HEK293 (cell line): ENCODE measurements at regions not wholly inside any gene's neighbourhood (a gene's known extent, or its start where the extent isn't known, plus 50 kb on each side); places are given as distances from the start of the nearest gene placed in this dataset.
"Not testable (repeated sequence)": the region's sequence is repeated elsewhere in the genome, so short reads cannot be mapped to it uniquely, and the experiment has no call there.

Source experiments
- CTCF ChIA-PET: fragments of 350-600 bp; formaldehyde crosslinking; extraction: SDS; loops from one replicate; lab custom pipeline; 2021; ENCODE audit warnings: antibody characterized with exemption; lab: Yijun Ruan, JAX
- POLR2A ChIA-PET: fragments of 300-600 bp; formaldehyde crosslinking; extraction: SDS; loops from one replicate; lab custom pipeline; 2020; ENCODE audit warnings: antibody characterized with exemption, inconsistent platforms; lab: Yijun Ruan, JAX
- H3K27ac ChIP-seq: fragments of 200-500 bp; sonication (Bioruptor generic); 2 replicates; pipeline ENCODE4 v1.5.1; 2014; ENCODE audit warnings: low read depth, low read length, control low read depth, inconsistent platforms; ENCODE audit errors: extremely low read depth
- H3K36me3 ChIP-seq, 2 experiments: fragments of 200-500 bp in 1 of 2; sonication (Bioruptor generic) in 1 of 2; 1 replicate in 1 of 2; 2 replicates in 1 of 2; pipeline ENCODE4 v1.5.1; 2014 to 2017; ENCODE audit warnings: inconsistent platforms in 2 of 2, low read length in 2 of 2; ENCODE audit not compliant: control insufficient read depth in 2 of 2, insufficient read depth in 1 of 2
- H3K4me1 ChIP-seq: fragments of 200-500 bp; sonication (Bioruptor generic); 2 replicates; pipeline ENCODE4 v1.5.1; 2014; ENCODE audit warnings: mild to moderate bottlenecking, low read length, inconsistent platforms; ENCODE audit not compliant: control insufficient read depth, insufficient read depth
- H3K4me3 ChIP-seq: 2 replicates; pipeline ENCODE4 v1.5.1; 2011; ENCODE audit warnings: low read depth, mild to moderate bottlenecking, control low read depth, low read length, moderate library complexity
- H3K9me3 ChIP-seq: fragments of 200-500 bp; sonication (Bioruptor generic); 2 replicates; pipeline ENCODE4 v1.5.1; 2014; ENCODE audit warnings: low read depth, low read length, inconsistent platforms; ENCODE audit not compliant: control insufficient read depth, insufficient read depth
- ATF2 ChIP-seq: fragments of 450-650 bp; formaldehyde crosslinking; IDR thresholded peaks from 2 replicates; pipeline ENCODE4 v1.5.1; 2016; ENCODE audit warnings: missing biosample characterization, missing genetic modification characterization, low read depth
- BCL11A ChIP-seq: fragments of 450-650 bp; formaldehyde crosslinking; IDR thresholded peaks from 2 replicates; pipeline ENCODE4 v1.5.1; 2016; ENCODE audit warnings: low read depth, missing biosample characterization, missing genetic modification characterization
- HOXA7 ChIP-seq: sonication (generic); formaldehyde crosslinking; IDR thresholded peaks from 2 replicates; pipeline ENCODE4 v1.8.1; 2022; ENCODE audit warnings: missing genetic modification reagents, borderline replicate concordance
- KLF17 ChIP-seq: fragments of 450-650 bp; formaldehyde crosslinking; IDR thresholded peaks from 2 replicates; pipeline ENCODE4 v1.5.1; 2016; ENCODE audit warnings: missing biosample characterization, missing genetic modification characterization
- PRDM2 ChIP-seq: fragments of 450-650 bp; formaldehyde crosslinking; IDR thresholded peaks from 2 replicates; pipeline ENCODE4 v1.5.1; 2016; ENCODE audit warnings: missing biosample characterization, missing genetic modification characterization, borderline replicate concordance
- SP2 ChIP-seq: fragments of 450-650 bp; formaldehyde crosslinking; IDR thresholded peaks from 2 replicates; pipeline ENCODE4 v1.5.1; 2016; ENCODE audit warnings: missing biosample characterization, missing genetic modification characterization
- TCF7L2 ChIP-seq: IDR thresholded peaks from 2 replicates; pipeline ENCODE4 v1.6.1; 2011; ENCODE audit warnings: low read depth, mild to moderate bottlenecking, inconsistent platforms, low read length, moderate library complexity, borderline replicate concordance
- WT1 ChIP-seq: fragments of 450-650 bp; formaldehyde crosslinking; IDR thresholded peaks from 2 replicates; pipeline ENCODE4 v1.5.1; 2016; ENCODE audit warnings: missing biosample characterization, missing genetic modification characterization
- ZNF266 ChIP-seq: fragments of 450-650 bp; formaldehyde crosslinking; IDR thresholded peaks from 2 replicates; pipeline ENCODE4 v1.5.1; 2016; ENCODE audit warnings: missing biosample characterization, missing genetic modification characterization, low read depth
- ZNF350 ChIP-seq: fragments of 450-650 bp; formaldehyde crosslinking; IDR thresholded peaks from 2 replicates; pipeline ENCODE4 v1.5.0; 2017; ENCODE audit warnings: missing biosample characterization, mild to moderate bottlenecking, missing genetic modification characterization
- ZNF366 ChIP-seq: fragments of 450-650 bp; formaldehyde crosslinking; conservative IDR thresholded peaks from 2 replicates; pipeline ENCODE4 v1.5.1; 2016; ENCODE audit warnings: missing biosample characterization, missing genetic modification characterization
- ZNF610 ChIP-seq: fragments of 450-650 bp; formaldehyde crosslinking; IDR thresholded peaks from 2 replicates; pipeline ENCODE4 v1.5.1; 2016; ENCODE audit warnings: missing biosample characterization, missing genetic modification characterization, borderline replicate concordance
- ZNF707 ChIP-seq: fragments of 450-650 bp; formaldehyde crosslinking; IDR thresholded peaks from 2 replicates; pipeline ENCODE4 v1.5.1; 2016; ENCODE audit warnings: missing biosample characterization, missing genetic modification characterization
- ZSCAN18 ChIP-seq: fragments of 450-650 bp; formaldehyde crosslinking; IDR thresholded peaks from 2 replicates; pipeline ENCODE4 v1.5.1; 2016; ENCODE audit warnings: missing biosample characterization, missing genetic modification characterization
- ZXDB ChIP-seq: fragments of 450-650 bp; formaldehyde crosslinking; IDR thresholded peaks from 2 replicates; pipeline ENCODE4 v1.5.1; 2016; ENCODE audit warnings: missing biosample characterization, missing genetic modification characterization

GRCh38 chr9:71431931-71432330, 310.5 kb upstream of the TRPM3 start:
- H3K36me3 ChIP-seq = no peaks in the 10 kb centered on the region
- no peaks in the 10 kb centered on the region for H3K9me3 ChIP-seq
- ChIA-PET CTCF (no interaction called here), POLR2A (no interaction called here)
- H3K27ac ChIP-seq = no peak overlapping the region
- H3K4me1 ChIP-seq = no peaks in the 10 kb centered on the region
- TF ChIP-seq SP2 (tag by site-specific recombination) = no peak
- TF ChIP-seq ZXDB (tag by site-specific recombination) = no peak
- TF ChIP-seq KLF17 (tag by site-specific recombination) = no peak
- no peak for TF ChIP-seq TCF7L2
- TF ChIP-seq ZNF610 (tag by site-specific recombination) = no peak
- TF ChIP-seq ATF2 = no peak
- TF ChIP-seq BCL11A (tag by site-specific recombination) = no peak
- no peak for TF ChIP-seq ZNF266 (tag by site-specific recombination)
- no peak for TF ChIP-seq ZNF707
- no peak for TF ChIP-seq ZNF350 (tag by site-specific recombination)
- no peak for TF ChIP-seq ZSCAN18 (tag by site-specific recombination)
- no peak for TF ChIP-seq ZNF366 (tag by site-specific recombination)
- no peak for TF ChIP-seq WT1 (tag by site-specific recombination)
- TF ChIP-seq HOXA7 (CRISPR knock-in tag) = no peak
- TF ChIP-seq PRDM2 (tag by site-specific recombination) = no peak
- TF ChIP-seq, all 188 proteins: peak for 0
- H3K4me3 ChIP-seq = no peak overlapping the region

- CTCF ChIA-PET, H3K36me3 ChIP-seq, H3K4me3 ChIP-seq, H3K4me1 ChIP-seq, H3K27ac ChIP-seq, POLR2A ChIA-PET, H3K9me3 ChIP-seq: not testable (repeated sequence)
These were observed 285.9 kb upstream of the TRPM3 start for GRCh38 chr9:71407341-71407740.
